ENCODE measurements at regions not wholly inside any gene's neighbourhood (a gene's known extent, or its start where the extent isn't known, plus 50 kb on each side); places are given as distances from the start of the nearest gene placed in this dataset.

DNA sequence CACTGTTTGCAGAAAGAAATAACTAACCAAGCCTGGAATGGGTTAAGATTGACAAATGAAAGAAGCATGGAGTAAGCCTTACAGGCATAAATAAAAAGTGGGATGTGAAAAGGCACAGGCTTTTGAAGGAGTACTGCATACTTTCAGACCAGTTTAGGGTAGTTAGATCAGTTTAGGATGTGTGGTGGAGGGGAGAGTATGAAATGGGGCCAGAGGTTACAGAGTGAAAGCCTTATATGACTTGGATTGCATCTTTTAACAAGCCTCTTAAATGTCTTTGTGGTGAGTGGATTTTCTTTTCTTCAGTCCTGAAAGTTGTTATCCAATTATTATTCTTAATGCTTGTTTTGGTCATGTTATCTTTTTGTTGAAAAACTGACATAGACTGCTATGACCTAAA is 52.2 kb upstream of the TRHDE start:
- TF ChIP-seq, protein P1, sequence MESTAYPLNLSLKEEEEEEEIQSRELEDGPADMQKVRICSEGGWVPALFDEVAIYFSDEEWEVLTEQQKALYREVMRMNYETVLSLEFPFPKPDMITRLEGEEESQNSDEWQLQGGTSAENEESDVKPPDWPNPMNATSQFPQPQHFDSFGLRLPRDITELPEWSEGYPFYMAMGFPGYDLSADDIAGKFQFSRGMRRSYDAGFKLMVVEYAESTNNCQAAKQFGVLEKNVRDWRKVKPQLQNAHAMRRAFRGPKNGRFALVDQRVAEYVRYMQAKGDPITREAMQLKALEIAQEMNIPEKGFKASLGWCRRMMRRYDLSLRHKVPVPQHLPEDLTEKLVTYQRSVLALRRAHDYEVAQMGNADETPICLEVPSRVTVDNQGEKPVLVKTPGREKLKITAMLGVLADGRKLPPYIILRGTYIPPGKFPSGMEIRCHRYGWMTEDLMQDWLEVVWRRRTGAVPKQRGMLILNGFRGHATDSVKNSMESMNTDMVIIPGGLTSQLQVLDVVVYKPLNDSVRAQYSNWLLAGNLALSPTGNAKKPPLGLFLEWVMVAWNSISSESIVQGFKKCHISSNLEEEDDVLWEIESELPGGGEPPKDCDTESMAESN (CRISPR knock-in tag; conservative IDR thresholded peaks at IDR 0.05): no peak
- TF ChIP-seq ZFP62 (CRISPR knock-in tag; IDR thresholded peaks at IDR 0.05): no peak
- TF ChIP-seq POLR2A (IDR thresholded peaks at IDR 0.05; ENCODE audit: insufficient read depth in 1 of 2, low read depth in 2 of 2, low read length in 2 of 2): no peak
- no peak for TF ChIP-seq ZNF101 (CRISPR knock-in tag; IDR thresholded peaks at IDR 0.05; ENCODE audit: borderline replicate concordance, low read depth)
- TF ChIP-seq ZNF703 (CRISPR knock-in tag; IDR thresholded peaks at IDR 0.05; ENCODE audit: borderline replicate concordance): no peak
- no peak for TF ChIP-seq PTBP1 (IDR thresholded peaks at IDR 0.05; ENCODE audit: low read depth, low read length, poor library complexity, severe bottlenecking)
- TF ChIP-seq, protein P2, sequence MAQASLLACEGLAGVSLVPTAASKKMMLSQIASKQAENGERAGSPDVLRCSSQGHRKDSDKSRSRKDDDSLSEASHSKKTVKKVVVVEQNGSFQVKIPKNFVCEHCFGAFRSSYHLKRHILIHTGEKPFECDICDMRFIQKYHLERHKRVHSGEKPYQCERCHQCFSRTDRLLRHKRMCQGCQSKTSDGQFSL (CRISPR knock-in tag; IDR thresholded peaks at IDR 0.05): no peak
- TF ChIP-seq KDM5A (IDR thresholded peaks at IDR 0.05; ENCODE audit: borderline replicate concordance, low read length): no peak
- TF ChIP-seq, protein P3, sequence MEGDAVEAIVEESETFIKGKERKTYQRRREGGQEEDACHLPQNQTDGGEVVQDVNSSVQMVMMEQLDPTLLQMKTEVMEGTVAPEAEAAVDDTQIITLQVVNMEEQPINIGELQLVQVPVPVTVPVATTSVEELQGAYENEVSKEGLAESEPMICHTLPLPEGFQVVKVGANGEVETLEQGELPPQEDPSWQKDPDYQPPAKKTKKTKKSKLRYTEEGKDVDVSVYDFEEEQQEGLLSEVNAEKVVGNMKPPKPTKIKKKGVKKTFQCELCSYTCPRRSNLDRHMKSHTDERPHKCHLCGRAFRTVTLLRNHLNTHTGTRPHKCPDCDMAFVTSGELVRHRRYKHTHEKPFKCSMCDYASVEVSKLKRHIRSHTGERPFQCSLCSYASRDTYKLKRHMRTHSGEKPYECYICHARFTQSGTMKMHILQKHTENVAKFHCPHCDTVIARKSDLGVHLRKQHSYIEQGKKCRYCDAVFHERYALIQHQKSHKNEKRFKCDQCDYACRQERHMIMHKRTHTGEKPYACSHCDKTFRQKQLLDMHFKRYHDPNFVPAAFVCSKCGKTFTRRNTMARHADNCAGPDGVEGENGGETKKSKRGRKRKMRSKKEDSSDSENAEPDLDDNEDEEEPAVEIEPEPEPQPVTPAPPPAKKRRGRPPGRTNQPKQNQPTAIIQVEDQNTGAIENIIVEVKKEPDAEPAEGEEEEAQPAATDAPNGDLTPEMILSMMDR (CRISPR knock-in tag; IDR thresholded peaks at IDR 0.05): no peak
- TF ChIP-seq CCDC6 (CRISPR knock-in tag; IDR thresholded peaks at IDR 0.05): no peak
- no peak for TF ChIP-seq ZNF777 (CRISPR knock-in tag; IDR thresholded peaks at IDR 0.05)
- TF ChIP-seq EP300 (IDR thresholded peaks at IDR 0.05; ENCODE audit: low read depth in 2 of 2, low read length in 2 of 2): no peak
- TF ChIP-seq EP300 (CRISPR knock-in tag; IDR thresholded peaks at IDR 0.05; ENCODE audit: borderline replicate concordance): no peak
- no peak for TF ChIP-seq TARDBP (CRISPR knock-in tag; IDR thresholded peaks at IDR 0.05)
- TF ChIP-seq TCF7L2 (IDR thresholded peaks at IDR 0.05; ENCODE audit: low read depth, low read length): no peak

Data from HepG2 (cell line).